ENCODE measurements at regions not wholly inside any gene's neighbourhood (a gene's known extent, or its start where the extent isn't known, plus 50 kb on each side); places are given as distances from the start of the nearest gene placed in this dataset.

DNA sequence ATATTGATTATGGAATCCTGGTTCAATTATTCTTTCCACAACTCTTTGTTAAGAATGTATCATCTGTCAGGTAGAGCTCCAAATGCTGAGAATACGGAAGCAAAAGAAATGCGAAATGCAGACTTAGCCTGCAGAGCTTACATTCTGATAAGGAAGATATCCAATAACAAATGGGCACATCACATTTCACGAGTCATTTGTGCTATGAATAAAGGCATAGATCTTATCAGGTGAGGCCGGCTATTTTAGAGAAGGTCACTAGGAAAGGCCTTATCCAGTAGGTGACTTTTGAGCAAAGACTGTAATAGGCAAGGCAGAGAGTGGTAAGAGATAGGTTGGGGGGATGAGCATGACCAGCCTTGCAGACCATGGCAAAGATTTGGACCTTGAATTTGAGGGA is 174.3 kb upstream of the SERPINE2 start:
- Histone ChIP-seq H2AFZ (ENCODE audit: low read depth, low read length) (no peak overlapping the region), H3K4me1 (ENCODE audit: insufficient read depth, low read length) (no peaks in the 10 kb centered on the region), H3K4me2 (ENCODE audit: low read length) (no peak overlapping the region), H4K20me1 (ENCODE audit: insufficient read depth, low read length) (no peaks in the 10 kb centered on the region), H3K4me3 (ENCODE audit: insufficient read depth, low read depth, low read length) (no peak overlapping the region), H3K79me2 (ENCODE audit: insufficient read depth, low read length) (no peaks in the 10 kb centered on the region), H3K9ac (ENCODE audit: low read length) (no peak overlapping the region), H3K27me3 (ENCODE audit: insufficient read depth, low read length) (no peaks in the 10 kb centered on the region), H3K9me3 (ENCODE audit: insufficient read depth, low read depth, low read length) (peaks cover 3% of the 10 kb centered on the region), H3K27ac (ENCODE audit: low read depth, low read length) (no peak overlapping the region), H3K36me3 (ENCODE audit: insufficient read depth, low read length) (no peaks in the 10 kb centered on the region)
- FAIRE-seq (no peak), DNase-seq (ENCODE audit: low read depth) (no peak)
- Mint-ChIP-seq H3K27me3 (ENCODE audit: low read depth, unreplicated experiment) (peaks cover 2% of the 10 kb centered on the region), H3K9me3 (ENCODE audit: unreplicated experiment) (peaks cover 1% of the 10 kb centered on the region), H3K27ac (ENCODE audit: unreplicated experiment) (no peak overlapping the region), H3K4me1 (ENCODE audit: low read depth, unreplicated experiment) (peaks cover 22% of the 10 kb centered on the region), H3K4me3 (ENCODE audit: unreplicated experiment) (no peak overlapping the region), H3K36me3 (ENCODE audit: low read depth, unreplicated experiment) (no peaks in the 10 kb centered on the region)
- no peak for TF ChIP-seq EZH2 (IDR thresholded peaks at IDR 0.05; ENCODE audit: insufficient read depth, low read length)
- TF ChIP-seq, protein P1, sequence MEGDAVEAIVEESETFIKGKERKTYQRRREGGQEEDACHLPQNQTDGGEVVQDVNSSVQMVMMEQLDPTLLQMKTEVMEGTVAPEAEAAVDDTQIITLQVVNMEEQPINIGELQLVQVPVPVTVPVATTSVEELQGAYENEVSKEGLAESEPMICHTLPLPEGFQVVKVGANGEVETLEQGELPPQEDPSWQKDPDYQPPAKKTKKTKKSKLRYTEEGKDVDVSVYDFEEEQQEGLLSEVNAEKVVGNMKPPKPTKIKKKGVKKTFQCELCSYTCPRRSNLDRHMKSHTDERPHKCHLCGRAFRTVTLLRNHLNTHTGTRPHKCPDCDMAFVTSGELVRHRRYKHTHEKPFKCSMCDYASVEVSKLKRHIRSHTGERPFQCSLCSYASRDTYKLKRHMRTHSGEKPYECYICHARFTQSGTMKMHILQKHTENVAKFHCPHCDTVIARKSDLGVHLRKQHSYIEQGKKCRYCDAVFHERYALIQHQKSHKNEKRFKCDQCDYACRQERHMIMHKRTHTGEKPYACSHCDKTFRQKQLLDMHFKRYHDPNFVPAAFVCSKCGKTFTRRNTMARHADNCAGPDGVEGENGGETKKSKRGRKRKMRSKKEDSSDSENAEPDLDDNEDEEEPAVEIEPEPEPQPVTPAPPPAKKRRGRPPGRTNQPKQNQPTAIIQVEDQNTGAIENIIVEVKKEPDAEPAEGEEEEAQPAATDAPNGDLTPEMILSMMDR (IDR thresholded peaks at IDR 0.05; ENCODE audit: insufficient read depth, low read depth, low read length): no peak

DNA sequence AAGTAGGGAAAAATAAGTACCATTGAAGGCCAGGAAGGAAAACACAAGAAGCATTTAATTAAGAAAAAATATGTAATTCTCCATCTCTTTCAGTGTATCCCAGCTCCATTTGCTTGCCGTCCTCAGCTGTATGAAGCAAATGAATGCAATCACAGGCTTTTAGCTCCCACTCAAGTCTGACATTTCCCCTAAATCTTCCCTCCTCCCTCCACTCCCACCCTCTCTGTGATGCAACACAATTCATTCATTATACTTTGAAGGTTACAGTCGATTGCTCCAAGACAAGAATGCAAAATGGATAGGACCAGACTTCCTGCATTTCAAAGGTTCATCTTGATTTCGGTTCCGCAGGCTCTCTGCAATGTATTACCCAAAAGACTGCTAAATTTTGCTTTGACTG is 172.7 kb upstream of the SERPINE2 start:
- H3K4me1 ChIP-seq (ENCODE audit: insufficient read depth, low read length): no peaks in the 10 kb centered on the region
- no peak overlapping the region for H3K4me3 ChIP-seq (ENCODE audit: insufficient read depth, low read depth, low read length)
- H3K27me3 Mint-ChIP-seq (ENCODE audit: low read depth, unreplicated experiment): peaks cover 3% of the 10 kb centered on the region
- DNase-seq (ENCODE audit: low read depth) (no peak), FAIRE-seq (no peak)
- H3K27ac ChIP-seq (ENCODE audit: low read depth, low read length): no peak overlapping the region
- H4K20me1 ChIP-seq (ENCODE audit: insufficient read depth, low read length): no peaks in the 10 kb centered on the region
- no peak overlapping the region for H3K27ac Mint-ChIP-seq (ENCODE audit: unreplicated experiment)
- H3K36me3 Mint-ChIP-seq (ENCODE audit: low read depth, unreplicated experiment): no peaks in the 10 kb centered on the region
- no peak overlapping the region for H2AFZ ChIP-seq (ENCODE audit: low read depth, low read length)
- H3K36me3 ChIP-seq (ENCODE audit: insufficient read depth, low read length): no peaks in the 10 kb centered on the region
- H3K4me2 ChIP-seq (ENCODE audit: low read length): no peak overlapping the region
- TF ChIP-seq EZH2 (IDR thresholded peaks at IDR 0.05; ENCODE audit: insufficient read depth, low read length): no peak
- TF ChIP-seq, protein P1 (IDR thresholded peaks at IDR 0.05; ENCODE audit: insufficient read depth, low read depth, low read length): no peak
- H3K9me3 Mint-ChIP-seq (ENCODE audit: unreplicated experiment): peaks cover 1% of the 10 kb centered on the region
- H3K79me2 ChIP-seq (ENCODE audit: insufficient read depth, low read length): no peaks in the 10 kb centered on the region
- H3K4me1 Mint-ChIP-seq (ENCODE audit: low read depth, unreplicated experiment): peaks cover 22% of the 10 kb centered on the region
- H3K9me3 ChIP-seq (ENCODE audit: insufficient read depth, low read depth, low read length): no peaks in the 10 kb centered on the region
- H3K9ac ChIP-seq (ENCODE audit: low read length): no peak overlapping the region
- no peak overlapping the region for H3K4me3 Mint-ChIP-seq (ENCODE audit: unreplicated experiment)
- no peaks in the 10 kb centered on the region for H3K27me3 ChIP-seq (ENCODE audit: insufficient read depth, low read length)

DNA sequence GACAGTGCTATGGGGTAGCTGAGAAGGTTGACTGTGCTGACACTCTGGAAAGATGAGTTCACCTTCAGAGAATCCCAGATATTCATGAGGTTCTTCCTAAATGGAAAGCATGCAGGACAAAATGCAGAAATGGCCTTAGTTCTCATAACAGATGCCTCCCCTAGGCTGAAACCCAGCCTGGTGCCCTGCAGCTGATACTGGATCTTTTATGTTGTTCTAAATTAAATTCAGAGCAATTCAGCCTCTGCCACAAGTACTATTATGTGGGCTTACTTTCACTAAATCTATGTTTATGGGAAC is 172.0 kb upstream of the SERPINE2 start:
- H3K36me3 ChIP-seq (ENCODE audit: insufficient read depth, low read length): no peaks in the 10 kb centered on the region
- no peak overlapping the region for H3K4me3 ChIP-seq (ENCODE audit: insufficient read depth, low read depth, low read length)
- TF ChIP-seq EZH2 (IDR thresholded peaks at IDR 0.05; ENCODE audit: insufficient read depth, low read length): no peak
- TF ChIP-seq, protein P1 (IDR thresholded peaks at IDR 0.05; ENCODE audit: insufficient read depth, low read depth, low read length): no peak
- H3K4me2 ChIP-seq (ENCODE audit: low read length): no peak overlapping the region
- Mint-ChIP-seq H3K4me3 (ENCODE audit: unreplicated experiment) (no peak overlapping the region), H3K27me3 (ENCODE audit: low read depth, unreplicated experiment) (peaks cover 4% of the 10 kb centered on the region), H3K27ac (ENCODE audit: unreplicated experiment) (no peak overlapping the region), H3K9me3 (ENCODE audit: unreplicated experiment) (peaks cover 1% of the 10 kb centered on the region), H3K36me3 (ENCODE audit: low read depth, unreplicated experiment) (no peaks in the 10 kb centered on the region), H3K4me1 (ENCODE audit: low read depth, unreplicated experiment) (peaks cover 22% of the 10 kb centered on the region)
- H3K79me2 ChIP-seq (ENCODE audit: insufficient read depth, low read length): no peaks in the 10 kb centered on the region
- H3K27ac ChIP-seq (ENCODE audit: low read depth, low read length): no peak overlapping the region
- H3K9ac ChIP-seq (ENCODE audit: low read length): no peak overlapping the region
- H3K9me3 ChIP-seq (ENCODE audit: insufficient read depth, low read depth, low read length): no peaks in the 10 kb centered on the region
- no peaks in the 10 kb centered on the region for H3K4me1 ChIP-seq (ENCODE audit: insufficient read depth, low read length)
- FAIRE-seq: no peak
- H4K20me1 ChIP-seq (ENCODE audit: insufficient read depth, low read length): no peaks in the 10 kb centered on the region
- H2AFZ ChIP-seq (ENCODE audit: low read depth, low read length): no peak overlapping the region
- H3K27me3 ChIP-seq (ENCODE audit: insufficient read depth, low read length): no peaks in the 10 kb centered on the region
- peak; percentile 36 for DNase-seq (ENCODE audit: low read depth)

All from astrocyte (in vitro differentiated cells and primary cell).